Sigmoid colon (tissue), 3 donors: ENCODE measurements at regions not wholly inside any gene's neighbourhood (a gene's known extent, or its start where the extent isn't known, plus 50 kb on each side); places are given as distances from the start of the nearest gene placed in this dataset.

Experiments
- CTCF ChIP-seq, 4 experiments: fragments of 450-650 bp in 3 of 4; fragments of 200-600 bp in 1 of 4; IDR thresholded peaks; one replicate each; pipeline ENCODE4 v1.5.1; 2016 to 2019; ENCODE audit warnings: antibody characterized with exemption in 4 of 4, mild to moderate bottlenecking in 3 of 4, moderate library complexity in 2 of 4
- POLR2A ChIP-seq, 2 donors: fragments of 450-650 bp; IDR thresholded peaks; one replicate each; pipeline ENCODE4 v1.6.1; 2016; ENCODE audit warnings: antibody characterized with exemption in 2 of 2, mild to moderate bottlenecking in 2 of 2, moderate library complexity in 2 of 2

DNA sequence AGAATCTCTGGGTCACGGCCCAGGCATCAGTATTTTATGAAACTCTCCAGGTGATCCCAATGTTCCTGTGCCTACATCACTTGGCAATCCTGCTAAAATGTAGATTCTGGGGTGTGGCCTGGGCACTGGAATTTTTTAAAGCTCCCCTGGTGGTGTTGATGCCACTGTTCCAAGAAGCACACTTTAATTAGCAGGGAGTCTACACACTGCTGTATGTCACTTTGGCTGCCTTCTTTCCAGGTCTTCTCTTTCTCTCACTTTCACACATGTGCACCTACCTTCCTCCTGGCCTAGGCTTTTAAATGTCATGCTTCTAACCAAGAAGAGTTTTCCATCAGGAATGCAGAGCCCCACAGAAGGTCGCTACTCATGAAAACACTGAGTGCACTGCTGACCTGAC lies 136.0 kb upstream of the ALDH1B1 start:
- TF ChIP-seq CTCF (IDR thresholded peaks at IDR 0.05) (no peak), POLR2A (IDR thresholded peaks at IDR 0.05) (no peak)
